Astrocyte of the cerebellum (primary cell): ENCODE measurements at regions not wholly inside any gene's neighbourhood (a gene's known extent, or its start where the extent isn't known, plus 50 kb on each side); places are given as distances from the start of the nearest gene placed in this dataset.

Source experiments
- DNase-seq: peaks from one replicate; pipeline ENCODE4 v3.0.0-alpha.2; 2011; ENCODE audit warnings: low read depth
- H3K4me3 ChIP-seq: 2 replicates; pipeline ENCODE4 v1.5.1; 2011; ENCODE audit warnings: mild to moderate bottlenecking, low read depth, low read length, moderate library complexity
- in situ Hi-C: cut with HindIII; loops from 2 replicates; pipeline ENCODE4 v1.10.0; 2017; ENCODE audit warnings: low sequenced_read_pairs
- TF ChIP-seq, protein P1 (sequence below): IDR thresholded peaks from 2 replicates; pipeline ENCODE4 v1.5.1; 2012; ENCODE audit warnings: low read length, low read depth, moderate library complexity, mild to moderate bottlenecking; ENCODE audit errors: missing control alignments

DNA sequence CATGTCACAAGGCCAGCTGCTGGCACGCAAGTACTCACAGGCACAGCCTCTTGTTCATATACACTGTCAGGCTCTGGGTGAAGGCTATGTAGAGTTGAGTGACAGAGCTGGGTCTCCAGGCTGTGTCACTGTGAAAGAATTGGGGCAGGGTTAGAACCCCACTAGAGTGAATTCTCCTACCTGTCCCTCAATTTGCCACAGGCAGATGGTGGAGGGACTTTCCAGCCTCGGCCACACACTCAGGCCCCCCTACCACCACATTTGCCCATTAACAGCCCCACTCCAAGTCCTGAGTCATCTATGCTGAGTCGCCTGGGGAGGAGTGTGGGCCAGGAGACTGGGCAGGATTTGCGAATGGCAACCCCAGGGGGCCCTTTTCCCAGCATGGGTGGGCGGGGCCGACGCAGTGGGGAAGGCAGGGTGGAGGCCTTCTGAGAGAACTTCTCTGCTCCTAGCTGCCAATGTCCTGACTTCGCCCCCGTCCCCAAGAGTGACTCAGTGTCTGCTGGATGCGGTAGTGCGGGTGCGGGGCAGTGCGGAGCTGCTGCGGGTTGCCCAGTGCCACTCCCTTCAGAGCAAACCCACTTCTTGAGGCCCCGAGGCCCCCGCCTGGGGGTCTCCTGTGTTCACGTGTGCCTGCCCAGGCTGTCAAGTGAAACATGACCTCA, 50.3 kb upstream of the PSD2 start:
- no peak overlapping the region for H3K4me3 ChIP-seq
- peak; percentile 70 for DNase-seq
- TF ChIP-seq, protein P1, sequence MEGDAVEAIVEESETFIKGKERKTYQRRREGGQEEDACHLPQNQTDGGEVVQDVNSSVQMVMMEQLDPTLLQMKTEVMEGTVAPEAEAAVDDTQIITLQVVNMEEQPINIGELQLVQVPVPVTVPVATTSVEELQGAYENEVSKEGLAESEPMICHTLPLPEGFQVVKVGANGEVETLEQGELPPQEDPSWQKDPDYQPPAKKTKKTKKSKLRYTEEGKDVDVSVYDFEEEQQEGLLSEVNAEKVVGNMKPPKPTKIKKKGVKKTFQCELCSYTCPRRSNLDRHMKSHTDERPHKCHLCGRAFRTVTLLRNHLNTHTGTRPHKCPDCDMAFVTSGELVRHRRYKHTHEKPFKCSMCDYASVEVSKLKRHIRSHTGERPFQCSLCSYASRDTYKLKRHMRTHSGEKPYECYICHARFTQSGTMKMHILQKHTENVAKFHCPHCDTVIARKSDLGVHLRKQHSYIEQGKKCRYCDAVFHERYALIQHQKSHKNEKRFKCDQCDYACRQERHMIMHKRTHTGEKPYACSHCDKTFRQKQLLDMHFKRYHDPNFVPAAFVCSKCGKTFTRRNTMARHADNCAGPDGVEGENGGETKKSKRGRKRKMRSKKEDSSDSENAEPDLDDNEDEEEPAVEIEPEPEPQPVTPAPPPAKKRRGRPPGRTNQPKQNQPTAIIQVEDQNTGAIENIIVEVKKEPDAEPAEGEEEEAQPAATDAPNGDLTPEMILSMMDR, result no peak
- in situ Hi-C loops, result loop anchor here (5.0 kb wide), 1 partner anchor 98 kb away; the partner anchor contains the start of gene CXXC5

DNA sequence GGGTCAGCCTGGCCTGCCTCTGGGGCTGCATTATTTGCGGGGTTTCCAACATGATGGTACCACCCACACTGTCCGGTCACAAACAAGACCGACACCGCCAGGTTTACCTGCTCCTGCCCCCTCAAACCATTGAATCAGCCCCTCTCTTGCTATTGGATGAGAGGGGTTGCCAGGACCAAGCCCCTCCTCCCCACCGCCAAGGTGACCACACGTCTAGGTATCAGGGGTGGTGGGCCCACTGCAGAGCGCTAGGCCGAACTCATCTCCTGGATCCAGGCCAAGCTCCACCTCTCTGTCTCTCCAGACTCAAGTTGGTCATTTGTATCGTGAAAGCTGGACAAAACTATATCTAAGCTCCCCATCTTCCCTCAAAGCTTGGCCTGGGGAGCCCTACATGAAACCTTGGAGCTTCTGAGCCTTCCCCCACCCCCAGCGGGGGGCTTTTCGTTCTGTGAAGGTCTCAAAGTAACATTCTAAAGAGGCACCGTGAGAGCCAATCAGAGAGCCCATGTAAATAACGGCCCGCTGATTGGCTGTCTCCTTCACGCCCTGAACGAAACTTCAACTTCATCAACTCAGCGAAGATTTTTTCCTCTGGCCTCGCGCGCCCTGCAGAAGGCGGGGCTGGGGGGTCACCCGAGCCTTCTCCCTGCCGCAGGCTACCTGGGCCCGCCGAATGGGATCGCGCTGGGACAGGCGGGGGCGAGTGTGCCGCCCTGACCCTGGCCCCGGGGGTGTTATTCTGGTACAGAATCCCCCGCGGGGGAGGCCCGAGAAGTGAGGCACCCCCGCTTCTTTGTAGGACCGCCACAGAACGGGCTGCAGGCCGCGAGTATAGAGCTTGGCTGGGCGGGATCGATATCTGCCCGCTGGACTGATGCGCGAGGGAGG, 49.6 kb upstream of the PSD2 start:
- peak; percentile 65 for DNase-seq
- in situ Hi-C loops, result loop anchor here (5.0 kb wide), 1 partner anchor 99 kb away; the partner anchor contains the start of gene CXXC5

More for the DNA sequence above, 49.6 kb upstream of the PSD2 start:
- H3K4me3 ChIP-seq, result no peak overlapping the region
- TF ChIP-seq, protein P1, result no peak
